HUES48 (cell line): ENCODE measurements at regions not wholly inside any gene's neighbourhood (a gene's known extent, or its start where the extent isn't known, plus 50 kb on each side); places are given as distances from the start of the nearest gene placed in this dataset.

Experiments
- H3K27ac ChIP-seq: one replicate; pipeline ENCODE4 v1.7.0; 2013; ENCODE audit warnings: low read depth, low read length, inconsistent platforms
- H3K27me3 ChIP-seq: 2 replicates; pipeline ENCODE4 v1.6.1; 2013; ENCODE audit warnings: mild to moderate bottlenecking, low read length; ENCODE audit not compliant: control insufficient read depth, insufficient read depth
- H3K36me3 ChIP-seq: 2 replicates; pipeline ENCODE4 v1.6.1; 2013; ENCODE audit warnings: low read length; ENCODE audit not compliant: control insufficient read depth, insufficient read depth
- H3K4me1 ChIP-seq: 2 replicates; pipeline ENCODE4 v1.6.1; 2013; ENCODE audit warnings: mild to moderate bottlenecking, low read length; ENCODE audit not compliant: control insufficient read depth, insufficient read depth
- H3K4me3 ChIP-seq: 2 replicates; pipeline ENCODE4 v1.5.1; 2013; ENCODE audit warnings: mild to moderate bottlenecking, low read depth, low read length
- H3K9ac ChIP-seq: 2 replicates; pipeline ENCODE4 v1.6.1; 2013; ENCODE audit warnings: mild to moderate bottlenecking, low read depth, low read length, moderate library complexity
- H3K9me3 ChIP-seq: 2 replicates; pipeline ENCODE4 v1.6.1; 2013; ENCODE audit warnings: low read length; ENCODE audit not compliant: control insufficient read depth, insufficient read depth

DNA sequence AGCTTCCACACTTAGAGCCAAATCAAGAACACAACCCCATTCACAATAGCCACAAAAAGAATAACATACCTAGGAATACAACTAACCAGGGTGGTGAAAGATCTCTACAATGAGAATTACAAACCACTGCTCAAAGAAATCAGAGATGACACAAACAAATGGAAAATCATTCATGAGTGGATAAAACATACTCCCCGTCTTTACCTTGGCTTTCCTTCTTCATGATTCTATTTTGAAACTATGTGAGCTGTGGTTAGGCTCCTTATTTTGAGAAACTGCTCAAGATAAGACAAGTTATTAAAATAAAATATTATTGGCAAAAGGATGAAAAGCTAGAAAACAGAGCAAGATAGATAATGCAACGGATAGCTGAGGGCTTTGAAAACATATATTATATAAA is 598.1 kb upstream of the FAT1 start:
- Histone ChIP-seq H3K27me3 (no peaks in the 10 kb centered on the region), H3K36me3 (no peaks in the 10 kb centered on the region), H3K4me3 (no peak overlapping the region), H3K9me3 (no peaks in the 10 kb centered on the region), H3K4me1 (no peaks in the 10 kb centered on the region), H3K27ac (no peak overlapping the region), H3K9ac (no peak overlapping the region)

DNA sequence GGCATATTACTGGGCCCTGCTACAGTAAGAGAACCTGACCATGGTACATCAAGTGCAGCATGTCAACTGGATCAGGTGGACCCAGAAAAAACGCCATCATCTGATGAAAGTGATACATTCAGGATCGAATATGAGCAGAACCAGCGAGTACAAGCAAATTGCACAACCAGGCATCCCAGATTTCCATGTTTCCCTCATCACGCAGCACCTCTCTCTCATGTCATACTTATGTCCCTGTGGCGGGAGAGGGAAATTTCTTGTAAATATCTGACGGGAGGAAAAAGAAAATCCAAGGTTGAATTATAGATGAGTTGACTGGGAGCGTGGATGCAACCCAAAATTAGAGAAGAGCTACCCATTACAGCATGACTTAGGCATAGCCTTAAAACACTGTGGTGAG is 608.5 kb upstream of the FAT1 start:
- H3K4me1 ChIP-seq: no peaks in the 10 kb centered on the region
- H3K9ac ChIP-seq: no peak overlapping the region
- no peak overlapping the region for H3K4me3 ChIP-seq
- H3K27me3 ChIP-seq: no peaks in the 10 kb centered on the region
- no peak overlapping the region for H3K27ac ChIP-seq
- H3K36me3 ChIP-seq: no peaks in the 10 kb centered on the region
- no peaks in the 10 kb centered on the region for H3K9me3 ChIP-seq

DNA sequence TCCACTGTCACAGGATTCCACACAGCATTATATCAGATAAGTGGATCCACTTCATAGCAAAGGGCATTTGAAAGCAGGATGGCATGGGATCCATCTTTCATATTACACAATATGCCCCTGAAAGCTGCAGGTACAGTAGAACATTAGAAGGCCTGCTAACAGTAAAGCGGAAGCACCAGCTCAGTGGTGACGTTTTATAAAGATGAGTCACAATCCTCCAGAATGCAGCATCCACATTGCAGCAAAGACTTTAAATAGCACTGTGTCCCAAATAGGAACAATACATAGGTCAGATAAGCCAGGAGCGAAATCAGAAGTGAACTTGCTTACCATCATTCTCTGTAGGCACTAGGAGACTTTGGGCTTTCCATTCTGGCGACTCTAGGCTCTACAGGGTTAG is 609.5 kb upstream of the FAT1 start:
- no peak overlapping the region for H3K27ac ChIP-seq
- H3K36me3 ChIP-seq: no peaks in the 10 kb centered on the region
- H3K4me3 ChIP-seq: no peak overlapping the region
- no peaks in the 10 kb centered on the region for H3K27me3 ChIP-seq
- no peaks in the 10 kb centered on the region for H3K9me3 ChIP-seq
- H3K9ac ChIP-seq: no peak overlapping the region
- no peaks in the 10 kb centered on the region for H3K4me1 ChIP-seq

DNA sequence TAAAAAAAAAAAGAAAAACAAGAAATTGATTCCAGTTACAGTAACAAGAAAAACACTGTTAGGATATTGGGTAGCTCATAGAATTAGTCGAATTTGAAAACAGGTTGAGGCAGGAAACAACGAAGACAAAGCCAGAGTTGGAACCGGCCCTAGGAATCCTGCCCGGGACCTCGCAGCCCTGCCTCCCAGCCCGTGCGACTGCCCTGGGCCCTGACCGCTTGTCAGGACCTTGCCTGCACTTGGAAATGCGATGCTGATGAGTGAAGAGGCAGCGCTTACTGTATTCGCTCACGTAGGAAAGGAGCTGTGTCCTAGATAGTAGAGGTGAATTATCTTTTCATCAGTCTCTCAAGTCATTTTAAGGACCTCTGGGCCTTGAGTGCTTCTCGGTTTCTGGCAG is 611.7 kb upstream of the FAT1 start:
- no peak overlapping the region for H3K9ac ChIP-seq
- H3K4me3 ChIP-seq: no peak overlapping the region
- no peaks in the 10 kb centered on the region for H3K4me1 ChIP-seq
- H3K9me3 ChIP-seq: no peaks in the 10 kb centered on the region
- H3K27me3 ChIP-seq: no peaks in the 10 kb centered on the region
- H3K36me3 ChIP-seq: no peaks in the 10 kb centered on the region
- H3K27ac ChIP-seq: no peak overlapping the region

DNA sequence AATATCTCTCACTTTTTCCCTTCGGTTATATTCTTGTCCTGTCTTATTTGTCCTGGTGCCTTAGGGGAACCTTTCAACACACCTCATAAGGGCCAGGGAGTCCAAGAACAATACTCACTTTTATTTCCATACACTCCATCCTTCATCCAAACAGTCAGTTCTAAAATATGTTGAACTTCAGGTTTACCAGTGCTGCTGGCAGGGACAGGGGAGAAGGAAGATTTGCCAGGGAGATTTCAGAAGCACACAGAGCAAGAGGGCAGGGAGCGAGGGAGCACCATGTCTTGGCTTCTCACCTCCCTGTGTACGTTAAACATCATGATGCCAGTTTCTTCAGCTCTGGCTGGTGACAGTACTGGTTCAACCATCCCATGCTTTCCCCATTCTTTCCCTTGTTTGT is 631.1 kb upstream of the FAT1 start:
- Histone ChIP-seq H3K9me3 (no peaks in the 10 kb centered on the region), H3K4me1 (no peaks in the 10 kb centered on the region), H3K4me3 (no peak overlapping the region), H3K9ac (no peak overlapping the region), H3K36me3 (no peaks in the 10 kb centered on the region), H3K27me3 (no peaks in the 10 kb centered on the region), H3K27ac (no peak overlapping the region)

DNA sequence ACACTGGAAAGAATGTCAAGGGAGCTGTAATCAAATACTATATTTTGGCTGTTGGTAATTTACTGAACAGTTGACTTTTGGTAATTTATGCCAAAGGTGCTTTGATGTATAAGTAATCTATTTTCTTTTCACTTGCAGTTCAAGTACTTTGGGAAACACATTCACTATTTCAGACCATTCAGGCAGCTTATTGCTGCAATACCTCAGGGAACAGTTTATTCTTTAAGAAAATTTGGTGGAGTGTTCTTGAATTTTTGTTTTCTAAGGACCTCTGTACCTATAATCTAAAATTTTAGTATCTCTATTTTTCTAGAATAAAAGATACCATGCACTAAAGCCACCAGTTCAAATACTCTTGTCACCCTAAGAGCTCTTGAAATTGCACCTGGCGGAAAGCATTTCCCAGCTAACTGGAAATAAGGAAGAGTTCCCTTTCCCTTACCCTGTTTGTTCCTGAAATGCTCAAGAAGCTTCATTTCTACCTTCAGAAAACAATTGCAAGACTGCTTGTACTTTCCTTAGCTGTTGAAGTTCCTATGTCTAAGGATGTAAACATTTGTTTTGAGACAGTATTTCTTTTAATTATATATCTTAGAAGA is 633.5 kb upstream of the FAT1 start:
- Histone ChIP-seq H3K36me3 (no peaks in the 10 kb centered on the region), H3K27ac (no peak overlapping the region), H3K9me3 (no peaks in the 10 kb centered on the region), H3K4me1 (no peaks in the 10 kb centered on the region), H3K27me3 (no peaks in the 10 kb centered on the region), H3K9ac (no peak overlapping the region), H3K4me3 (no peak overlapping the region)

DNA sequence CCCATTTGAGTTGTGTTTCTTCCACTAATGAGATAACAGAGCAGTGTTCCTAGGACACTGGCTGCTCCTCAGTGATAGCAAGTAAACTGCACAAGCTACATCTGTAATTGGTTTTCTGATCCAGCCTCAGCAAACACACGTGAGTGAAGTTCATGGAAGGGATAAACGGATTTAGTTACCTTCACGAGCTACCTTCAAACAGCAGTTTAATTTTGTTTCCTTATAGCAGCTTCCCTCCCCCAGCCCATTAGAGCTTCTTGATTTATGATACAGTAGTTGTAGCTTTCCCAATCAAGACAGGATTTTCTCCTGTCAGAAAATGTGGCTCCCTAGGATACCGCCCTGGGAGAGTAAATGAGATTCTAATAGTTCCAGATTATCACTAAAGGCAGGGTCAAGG is 634.2 kb upstream of the FAT1 start:
- H3K4me1 ChIP-seq: no peaks in the 10 kb centered on the region
- no peak overlapping the region for H3K4me3 ChIP-seq
- no peak overlapping the region for H3K27ac ChIP-seq
- H3K9me3 ChIP-seq: no peaks in the 10 kb centered on the region
- no peaks in the 10 kb centered on the region for H3K36me3 ChIP-seq
- H3K27me3 ChIP-seq: no peaks in the 10 kb centered on the region
- no peak overlapping the region for H3K9ac ChIP-seq

DNA sequence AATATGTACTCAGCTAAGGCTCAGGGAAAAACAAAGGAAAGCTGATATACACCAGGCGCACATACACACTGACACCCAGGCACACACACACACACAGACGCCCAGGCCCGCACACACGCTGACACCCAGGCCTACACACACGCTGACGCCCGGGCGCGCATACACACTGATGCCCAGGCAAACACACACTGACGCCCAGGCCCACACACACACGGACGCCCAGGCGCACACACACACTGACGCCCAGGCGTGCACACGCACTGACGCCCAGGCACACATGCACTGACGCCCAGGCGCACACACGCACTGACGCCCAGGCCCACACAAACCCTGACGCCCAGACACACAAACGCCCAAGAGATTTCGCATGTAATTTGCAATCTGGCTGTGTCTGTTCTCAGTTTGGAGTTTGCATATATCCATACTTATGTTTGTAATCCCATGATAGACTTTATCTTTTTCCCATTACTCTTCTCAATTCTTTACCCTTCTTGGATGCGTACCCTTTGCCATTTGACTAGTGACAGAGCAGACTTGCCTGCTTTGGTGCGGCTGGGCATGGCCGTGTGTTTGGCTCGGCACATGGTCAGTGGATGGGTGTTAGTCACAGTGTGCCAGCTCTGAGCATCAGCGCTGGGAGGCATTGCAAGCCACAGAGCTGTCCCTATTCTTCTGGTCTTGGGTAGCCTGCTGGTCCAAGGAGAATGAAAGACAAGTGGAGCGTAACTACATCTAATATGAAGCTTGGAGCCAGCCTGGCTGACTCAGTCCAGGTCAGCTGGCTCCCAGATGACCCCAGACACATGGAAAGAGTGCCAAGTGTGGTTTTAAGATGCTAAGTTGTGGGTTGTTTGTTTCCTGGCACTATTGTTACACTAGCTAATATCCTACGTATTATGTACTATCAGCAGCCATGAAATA is 632.4 kb upstream of the ZFP42 start:
- Histone ChIP-seq H3K9ac (no peak overlapping the region), H3K36me3 (no peaks in the 10 kb centered on the region), H3K4me3 (no peak overlapping the region), H3K27ac (no peak overlapping the region), H3K9me3 (no peaks in the 10 kb centered on the region), H3K27me3 (no peaks in the 10 kb centered on the region), H3K4me1 (no peaks in the 10 kb centered on the region)

DNA sequence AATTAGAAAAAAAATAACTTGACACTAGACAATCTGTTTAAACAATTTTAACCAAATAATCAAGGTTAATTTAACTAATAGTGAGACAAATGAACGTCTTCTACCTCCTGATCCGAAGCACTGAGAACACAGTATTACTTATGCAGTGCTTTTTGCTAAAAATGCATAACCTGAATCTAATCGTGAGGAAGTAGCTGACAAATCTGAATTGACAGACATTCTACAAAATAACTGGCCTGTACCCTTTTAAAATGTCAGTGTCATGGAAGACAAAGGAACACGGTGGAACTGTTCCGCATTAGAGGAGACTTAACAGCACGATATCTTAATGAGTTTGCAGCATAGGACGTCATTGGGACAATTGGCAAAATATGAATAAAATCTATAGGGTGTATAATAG is 631.2 kb upstream of the ZFP42 start:
- Histone ChIP-seq H3K4me3 (no peak overlapping the region), H3K27me3 (no peaks in the 10 kb centered on the region), H3K9ac (no peak overlapping the region), H3K4me1 (no peaks in the 10 kb centered on the region), H3K36me3 (no peaks in the 10 kb centered on the region), H3K27ac (no peak overlapping the region), H3K9me3 (no peaks in the 10 kb centered on the region)

DNA sequence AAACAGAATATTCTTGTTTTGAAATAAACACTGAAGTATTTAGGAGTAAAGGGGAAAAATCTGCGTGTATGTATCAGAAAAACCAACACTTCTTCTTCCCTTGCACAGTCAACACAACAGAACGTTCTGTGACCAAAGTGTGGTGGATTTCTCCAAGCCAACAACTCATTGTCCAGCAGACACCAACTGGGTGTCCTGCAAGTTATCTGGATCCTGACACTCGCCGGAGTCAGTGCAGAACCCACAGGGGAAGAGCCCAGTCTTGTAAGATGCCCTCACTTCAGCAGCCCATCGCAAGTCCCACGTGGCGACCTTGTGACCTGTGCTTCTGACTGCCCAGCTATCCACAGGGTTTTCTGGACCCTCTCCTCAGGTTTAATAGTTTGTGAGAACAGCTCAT is 630.7 kb upstream of the ZFP42 start:
- H3K36me3 ChIP-seq: no peaks in the 10 kb centered on the region
- no peak overlapping the region for H3K27ac ChIP-seq
- no peak overlapping the region for H3K4me3 ChIP-seq
- H3K4me1 ChIP-seq: no peaks in the 10 kb centered on the region
- no peaks in the 10 kb centered on the region for H3K9me3 ChIP-seq
- no peak overlapping the region for H3K9ac ChIP-seq
- no peaks in the 10 kb centered on the region for H3K27me3 ChIP-seq

DNA sequence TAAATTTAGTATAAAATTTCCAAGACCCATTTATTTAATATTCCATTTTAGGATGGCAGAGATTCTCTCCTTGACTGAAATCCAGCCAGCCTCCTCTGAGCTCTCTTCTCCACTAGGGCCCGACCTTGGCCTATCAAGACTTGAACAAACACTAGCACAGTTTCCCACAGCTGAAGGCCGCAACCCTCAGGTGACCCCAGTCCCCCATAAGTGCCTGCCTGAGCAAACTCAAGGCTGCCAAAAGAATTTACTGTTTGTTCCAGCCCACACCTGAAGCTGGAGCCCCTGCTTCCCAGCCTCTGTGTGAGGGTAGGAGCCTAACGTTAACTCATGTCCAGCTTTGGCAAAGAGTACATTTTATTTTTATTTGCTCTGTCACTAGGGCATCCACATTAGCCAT is 629.0 kb upstream of the ZFP42 start:
- H3K4me1 ChIP-seq: no peaks in the 10 kb centered on the region
- no peaks in the 10 kb centered on the region for H3K36me3 ChIP-seq
- no peak overlapping the region for H3K27ac ChIP-seq
- H3K9ac ChIP-seq: no peak overlapping the region
- no peaks in the 10 kb centered on the region for H3K9me3 ChIP-seq
- no peaks in the 10 kb centered on the region for H3K27me3 ChIP-seq
- no peak overlapping the region for H3K4me3 ChIP-seq
